GM12864 (cell line): ENCODE measurements at regions not wholly inside any gene's neighbourhood (a gene's known extent, or its start where the extent isn't known, plus 50 kb on each side); places are given as distances from the start of the nearest gene placed in this dataset.

Experiments used
- DNase-seq: peaks from one replicate; pipeline ENCODE4 v3.0.0-alpha.2; 2011; ENCODE audit warnings: low read depth
- H3K4me3 ChIP-seq: 2 replicates; pipeline ENCODE4 v1.5.1; 2011; ENCODE audit warnings: mild to moderate bottlenecking, low read depth, low read length, control low read depth
- TF ChIP-seq, protein P1 (sequence below): IDR thresholded peaks from 2 replicates; pipeline ENCODE4 v1.5.1; 2011; ENCODE audit warnings: low read depth, mild to moderate bottlenecking, moderate library complexity, low read length, control low read depth, inconsistent platforms; ENCODE audit errors: missing control alignments

DNA sequence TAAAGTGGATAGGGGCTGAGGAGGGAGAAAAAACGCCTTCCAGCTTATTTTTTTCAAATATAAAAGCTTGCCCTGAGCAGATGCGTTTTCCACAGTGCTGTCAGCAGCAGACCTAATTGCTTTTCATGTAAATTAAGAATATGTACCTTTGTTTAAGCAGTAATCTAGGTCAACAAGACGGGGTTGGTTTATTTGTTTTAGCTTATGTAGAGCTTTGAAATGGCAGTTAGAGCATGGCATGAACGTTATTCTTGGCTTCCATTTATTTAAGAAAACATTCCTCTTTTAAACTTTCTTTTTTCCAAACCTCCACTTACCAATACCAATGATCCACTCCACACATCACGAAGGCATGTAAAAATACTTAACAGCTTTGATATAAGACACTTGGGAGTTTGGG, 220.3 kb upstream of the TENM3 start:
- no peak for DNase-seq

DNA sequence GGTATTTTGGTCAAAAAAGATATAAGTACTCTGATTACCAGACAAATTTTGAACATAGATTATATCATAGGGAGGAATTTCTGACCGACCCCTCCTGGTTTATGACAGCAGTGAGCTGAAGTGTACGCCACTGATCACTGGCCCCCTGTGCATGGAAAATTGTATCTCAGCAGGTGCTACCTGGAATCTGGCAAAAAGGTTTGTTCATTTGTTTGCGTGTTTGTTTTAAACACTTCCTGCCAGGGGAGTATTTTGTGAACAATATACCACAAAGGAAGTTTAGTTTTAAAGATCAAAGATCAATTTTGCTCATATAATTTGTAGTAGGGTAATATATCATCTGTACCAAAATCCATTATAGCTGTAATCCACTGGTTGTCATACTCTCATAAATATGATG, 219.7 kb upstream of the TENM3 start:
- TF ChIP-seq, protein P1, sequence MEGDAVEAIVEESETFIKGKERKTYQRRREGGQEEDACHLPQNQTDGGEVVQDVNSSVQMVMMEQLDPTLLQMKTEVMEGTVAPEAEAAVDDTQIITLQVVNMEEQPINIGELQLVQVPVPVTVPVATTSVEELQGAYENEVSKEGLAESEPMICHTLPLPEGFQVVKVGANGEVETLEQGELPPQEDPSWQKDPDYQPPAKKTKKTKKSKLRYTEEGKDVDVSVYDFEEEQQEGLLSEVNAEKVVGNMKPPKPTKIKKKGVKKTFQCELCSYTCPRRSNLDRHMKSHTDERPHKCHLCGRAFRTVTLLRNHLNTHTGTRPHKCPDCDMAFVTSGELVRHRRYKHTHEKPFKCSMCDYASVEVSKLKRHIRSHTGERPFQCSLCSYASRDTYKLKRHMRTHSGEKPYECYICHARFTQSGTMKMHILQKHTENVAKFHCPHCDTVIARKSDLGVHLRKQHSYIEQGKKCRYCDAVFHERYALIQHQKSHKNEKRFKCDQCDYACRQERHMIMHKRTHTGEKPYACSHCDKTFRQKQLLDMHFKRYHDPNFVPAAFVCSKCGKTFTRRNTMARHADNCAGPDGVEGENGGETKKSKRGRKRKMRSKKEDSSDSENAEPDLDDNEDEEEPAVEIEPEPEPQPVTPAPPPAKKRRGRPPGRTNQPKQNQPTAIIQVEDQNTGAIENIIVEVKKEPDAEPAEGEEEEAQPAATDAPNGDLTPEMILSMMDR: no peak
- no peak for DNase-seq
- H3K4me3 ChIP-seq: no peak overlapping the region

More for the DNA sequence above, 220.3 kb upstream of the TENM3 start:
- H3K4me3 ChIP-seq: no peak overlapping the region
- TF ChIP-seq, protein P1: no peak

DNA sequence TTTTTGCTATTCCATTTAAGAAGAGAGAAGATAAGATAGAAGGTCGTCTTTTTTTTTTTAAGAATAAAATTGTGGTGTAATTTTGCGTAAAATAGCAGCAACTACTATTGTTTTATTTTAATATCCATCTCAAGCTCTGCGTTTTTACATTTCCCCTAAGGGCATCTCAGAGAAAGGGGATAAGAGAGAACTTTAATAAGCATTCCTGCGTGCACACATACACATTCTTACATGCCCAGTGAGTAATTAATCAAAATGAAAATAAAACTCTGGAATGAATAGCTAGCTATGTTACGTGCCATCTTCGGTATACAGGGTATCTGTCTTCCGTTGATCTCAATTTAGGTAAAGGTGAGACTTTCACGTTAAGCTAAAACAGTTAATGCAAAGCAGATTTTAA, 200.3 kb upstream of the TENM3 start:
- no peak overlapping the region for H3K4me3 ChIP-seq
- TF ChIP-seq, protein P1: no peak
- no peak for DNase-seq

DNA sequence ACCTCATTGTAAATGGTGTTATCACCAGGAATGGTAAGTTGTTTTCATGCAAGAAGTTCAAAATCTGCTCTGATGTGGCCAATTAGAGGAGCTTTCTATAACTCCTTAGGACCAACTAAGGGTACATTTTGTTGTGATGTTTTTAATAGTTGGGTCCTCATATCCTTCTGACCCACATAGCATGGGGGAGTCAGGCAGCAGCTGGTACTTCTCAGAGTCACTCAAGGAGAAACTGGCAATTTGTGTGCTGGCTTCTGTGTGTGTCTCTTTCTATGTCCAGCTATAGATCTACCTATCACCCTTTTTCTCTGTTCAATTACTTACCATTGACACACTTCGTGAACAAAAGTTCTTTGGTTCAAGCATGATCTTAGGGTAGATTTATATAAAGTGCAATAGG, 194.3 kb upstream of the TENM3 start:
- DNase-seq: no peak
- H3K4me3 ChIP-seq: no peak overlapping the region
- TF ChIP-seq, protein P1: no peak

DNA sequence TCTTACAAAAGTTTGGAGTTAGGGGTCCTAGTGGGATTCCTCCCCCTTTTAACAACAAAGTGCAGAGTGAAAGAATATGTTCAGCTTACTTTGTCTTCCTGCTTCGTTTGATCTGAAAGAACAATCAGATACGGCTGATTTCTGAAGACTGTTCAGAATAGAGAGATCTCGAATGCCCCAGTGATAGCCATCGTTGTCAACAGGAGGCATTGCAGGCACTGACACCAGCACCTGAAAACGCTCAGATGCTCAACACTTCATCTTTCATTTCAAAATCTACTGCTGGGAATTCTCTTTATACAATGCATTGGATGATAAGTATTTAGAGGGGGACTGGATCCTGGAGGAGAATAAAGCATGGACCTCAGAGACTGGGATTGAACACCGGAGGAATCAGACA, 186.3 kb upstream of the TENM3 start:
- TF ChIP-seq, protein P1: no peak
- H3K4me3 ChIP-seq: no peak overlapping the region
- no peak for DNase-seq

DNA sequence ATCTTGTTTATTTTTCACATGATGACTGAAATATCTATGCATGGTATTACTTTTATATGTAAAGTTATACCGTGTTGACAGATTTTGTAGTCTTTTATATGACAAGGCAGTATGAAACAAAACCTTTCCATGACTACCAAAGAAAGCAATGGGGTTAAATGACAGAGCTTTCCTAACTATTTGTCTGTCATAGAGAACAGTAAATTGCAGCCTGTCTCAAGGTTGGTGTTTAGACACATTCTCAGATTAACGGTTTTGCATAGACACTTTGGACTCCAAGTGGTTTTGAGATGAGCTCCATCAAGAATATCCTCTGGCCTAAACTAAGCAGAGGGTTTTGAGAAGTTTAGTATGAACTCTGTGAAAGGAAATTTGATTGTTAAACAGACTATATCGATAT, 180.7 kb upstream of the TENM3 start:
- DNase-seq: no peak
- TF ChIP-seq, protein P1: no peak
- no peak overlapping the region for H3K4me3 ChIP-seq

DNA sequence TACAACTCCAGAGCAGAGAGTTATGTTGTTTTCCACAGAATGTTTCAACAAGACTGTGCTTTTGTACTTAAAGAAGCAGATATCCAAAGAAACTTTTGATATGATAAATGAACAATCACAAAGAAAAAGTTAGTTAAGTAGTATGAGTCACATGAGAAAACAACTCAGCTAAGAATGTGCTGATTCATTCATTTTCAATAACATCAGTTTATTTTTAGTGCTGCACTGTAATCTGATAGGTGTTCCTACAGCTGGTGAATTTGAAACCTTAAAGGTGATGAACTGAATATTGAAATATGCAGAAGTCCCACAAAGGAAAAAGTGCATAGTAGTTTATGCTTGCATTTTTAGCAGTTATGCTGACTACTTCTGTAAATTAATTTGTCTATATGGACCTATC, 180.3 kb upstream of the TENM3 start:
- H3K4me3 ChIP-seq: no peak overlapping the region
- no peak for DNase-seq
- TF ChIP-seq, protein P1: no peak
